Progenitor cell of endocrine pancreas (in vitro differentiated cells): ENCODE measurements at regions not wholly inside any gene's neighbourhood (a gene's known extent, or its start where the extent isn't known, plus 50 kb on each side); places are given as distances from the start of the nearest gene placed in this dataset.

ENCODE experiments used
- DNase-seq: peaks from one replicate; pipeline ENCODE4 v3.0.0; 2021; ENCODE audit warnings: low spot score; ENCODE audit not compliant: unreplicated experiment
- H3K27ac Mint-ChIP-seq: 2 replicates; pipeline ENCODE4 v1.8.0; 2021; ENCODE audit warnings: mild to moderate bottlenecking, moderate library complexity, mixed read lengths
- H3K27me3 Mint-ChIP-seq: 2 replicates; pipeline ENCODE4 v1.8.0; 2021; ENCODE audit warnings: mixed read lengths
- H3K36me3 Mint-ChIP-seq: 2 replicates; pipeline ENCODE4 v1.8.0; 2022; ENCODE audit warnings: mixed read lengths; ENCODE audit not compliant: insufficient read depth
- H3K4me1 Mint-ChIP-seq: 2 replicates; pipeline ENCODE4 v1.8.0; 2021; ENCODE audit warnings: low read depth, mixed read lengths
- H3K4me3 Mint-ChIP-seq: 2 replicates; pipeline ENCODE4 v1.8.0; 2021; ENCODE audit warnings: low read depth, mild to moderate bottlenecking, moderate library complexity, mixed read lengths
- H3K9me3 Mint-ChIP-seq: 2 replicates; pipeline ENCODE4 v1.8.0; 2021; ENCODE audit warnings: low read depth, mixed read lengths
- TF ChIP-seq, protein P1 (sequence below): fragments of 200-600 bp; sonication (generic); IDR thresholded peaks from one replicate; pipeline ENCODE4 v1.5.0; 2021; ENCODE audit warnings: antibody characterized with exemption, mild to moderate bottlenecking; ENCODE audit not compliant: unreplicated experiment

DNA sequence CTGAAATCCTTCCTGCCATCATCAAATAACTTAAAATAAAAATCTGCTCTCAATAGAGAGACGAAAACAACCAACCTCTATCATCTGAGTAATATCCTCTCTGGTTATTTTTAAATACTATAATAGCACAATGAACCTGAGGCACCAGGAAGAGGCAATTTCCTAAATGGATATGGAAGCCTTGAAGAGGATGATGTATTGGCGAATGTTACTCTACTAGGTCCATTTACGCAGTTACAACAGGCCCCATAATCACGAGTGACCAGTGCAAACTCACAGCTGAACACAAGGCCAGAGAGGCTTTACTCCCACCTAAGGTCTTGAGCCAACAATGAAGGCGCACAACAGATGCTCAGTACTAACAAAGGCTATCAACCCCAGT, 678.8 kb upstream of the NR3C2 start:
- no peak for DNase-seq
- H3K27me3 Mint-ChIP-seq = peaks cover 35% of the 10 kb centered on the region
- H3K36me3 Mint-ChIP-seq = no peaks in the 10 kb centered on the region
- TF ChIP-seq, protein P1, sequence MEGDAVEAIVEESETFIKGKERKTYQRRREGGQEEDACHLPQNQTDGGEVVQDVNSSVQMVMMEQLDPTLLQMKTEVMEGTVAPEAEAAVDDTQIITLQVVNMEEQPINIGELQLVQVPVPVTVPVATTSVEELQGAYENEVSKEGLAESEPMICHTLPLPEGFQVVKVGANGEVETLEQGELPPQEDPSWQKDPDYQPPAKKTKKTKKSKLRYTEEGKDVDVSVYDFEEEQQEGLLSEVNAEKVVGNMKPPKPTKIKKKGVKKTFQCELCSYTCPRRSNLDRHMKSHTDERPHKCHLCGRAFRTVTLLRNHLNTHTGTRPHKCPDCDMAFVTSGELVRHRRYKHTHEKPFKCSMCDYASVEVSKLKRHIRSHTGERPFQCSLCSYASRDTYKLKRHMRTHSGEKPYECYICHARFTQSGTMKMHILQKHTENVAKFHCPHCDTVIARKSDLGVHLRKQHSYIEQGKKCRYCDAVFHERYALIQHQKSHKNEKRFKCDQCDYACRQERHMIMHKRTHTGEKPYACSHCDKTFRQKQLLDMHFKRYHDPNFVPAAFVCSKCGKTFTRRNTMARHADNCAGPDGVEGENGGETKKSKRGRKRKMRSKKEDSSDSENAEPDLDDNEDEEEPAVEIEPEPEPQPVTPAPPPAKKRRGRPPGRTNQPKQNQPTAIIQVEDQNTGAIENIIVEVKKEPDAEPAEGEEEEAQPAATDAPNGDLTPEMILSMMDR = no peak
- H3K4me1 Mint-ChIP-seq = peaks cover 6% of the 10 kb centered on the region
- no peak overlapping the region for H3K27ac Mint-ChIP-seq
- H3K9me3 Mint-ChIP-seq = no peaks in the 10 kb centered on the region
- no peak overlapping the region for H3K4me3 Mint-ChIP-seq

DNA sequence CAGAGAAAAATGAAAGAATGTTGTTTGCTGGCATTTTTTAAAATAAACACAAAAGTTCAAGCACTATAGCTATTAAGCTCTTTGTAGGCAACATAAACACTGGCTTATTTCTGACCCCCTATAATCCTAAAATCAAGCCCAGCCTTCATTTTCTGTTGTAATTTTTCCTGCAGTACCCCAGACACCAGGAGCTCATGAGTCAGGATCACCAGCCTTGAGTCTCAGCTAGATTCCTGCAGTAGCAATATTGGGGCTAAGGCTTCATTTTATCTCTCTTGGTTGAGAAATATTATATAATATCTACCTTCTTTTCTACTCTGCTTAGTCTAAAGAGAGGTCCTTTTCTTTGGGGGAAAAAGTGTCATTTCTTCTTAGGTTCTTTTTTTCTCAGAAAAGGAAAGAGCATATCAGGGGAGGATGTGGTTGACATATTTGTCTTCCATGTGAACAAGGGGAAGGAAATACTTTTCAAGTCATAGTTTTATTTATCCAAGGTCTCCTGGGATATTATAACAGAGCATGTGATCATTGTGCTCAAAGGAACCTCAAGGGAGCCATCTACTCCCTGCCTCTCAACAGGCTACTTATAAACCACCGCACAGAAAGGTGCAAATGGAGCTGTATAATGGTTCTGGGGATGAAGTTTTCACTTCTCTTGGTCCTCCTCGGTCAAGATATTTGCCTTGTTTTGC, 678.3 kb upstream of the NR3C2 start:
- DNase-seq = no peak
- H3K27ac Mint-ChIP-seq = no peak overlapping the region
- TF ChIP-seq, protein P1 = no peak
- peaks cover 6% of the 10 kb centered on the region for H3K4me1 Mint-ChIP-seq
- H3K36me3 Mint-ChIP-seq = no peaks in the 10 kb centered on the region
- peaks cover 33% of the 10 kb centered on the region for H3K27me3 Mint-ChIP-seq
- no peaks in the 10 kb centered on the region for H3K9me3 Mint-ChIP-seq
- no peak overlapping the region for H3K4me3 Mint-ChIP-seq

DNA sequence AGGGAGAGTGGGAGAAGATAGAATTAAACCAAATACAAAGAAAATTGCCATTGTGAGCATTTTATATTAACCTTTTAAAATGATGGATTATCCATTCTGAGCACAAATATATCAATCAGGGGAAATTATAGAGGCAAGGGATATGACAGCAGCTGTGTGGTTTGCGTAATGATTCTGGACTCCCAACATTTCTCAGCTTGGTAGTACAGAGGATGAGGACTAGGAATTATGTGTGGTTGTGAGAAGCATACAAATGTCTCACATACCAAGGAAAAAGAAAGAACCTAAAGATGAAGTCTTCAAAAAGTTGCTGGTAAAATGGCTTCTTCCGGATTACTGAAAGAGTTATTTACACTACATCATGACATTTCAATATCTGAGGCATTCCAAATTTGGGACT, 674.6 kb upstream of the NR3C2 start:
- H3K36me3 Mint-ChIP-seq = no peaks in the 10 kb centered on the region
- no peak overlapping the region for H3K27ac Mint-ChIP-seq
- H3K27me3 Mint-ChIP-seq = peaks cover 27% of the 10 kb centered on the region
- H3K4me1 Mint-ChIP-seq = no peaks in the 10 kb centered on the region
- TF ChIP-seq, protein P1 = no peak
- H3K9me3 Mint-ChIP-seq = no peaks in the 10 kb centered on the region
- DNase-seq = no peak
- no peak overlapping the region for H3K4me3 Mint-ChIP-seq

DNA sequence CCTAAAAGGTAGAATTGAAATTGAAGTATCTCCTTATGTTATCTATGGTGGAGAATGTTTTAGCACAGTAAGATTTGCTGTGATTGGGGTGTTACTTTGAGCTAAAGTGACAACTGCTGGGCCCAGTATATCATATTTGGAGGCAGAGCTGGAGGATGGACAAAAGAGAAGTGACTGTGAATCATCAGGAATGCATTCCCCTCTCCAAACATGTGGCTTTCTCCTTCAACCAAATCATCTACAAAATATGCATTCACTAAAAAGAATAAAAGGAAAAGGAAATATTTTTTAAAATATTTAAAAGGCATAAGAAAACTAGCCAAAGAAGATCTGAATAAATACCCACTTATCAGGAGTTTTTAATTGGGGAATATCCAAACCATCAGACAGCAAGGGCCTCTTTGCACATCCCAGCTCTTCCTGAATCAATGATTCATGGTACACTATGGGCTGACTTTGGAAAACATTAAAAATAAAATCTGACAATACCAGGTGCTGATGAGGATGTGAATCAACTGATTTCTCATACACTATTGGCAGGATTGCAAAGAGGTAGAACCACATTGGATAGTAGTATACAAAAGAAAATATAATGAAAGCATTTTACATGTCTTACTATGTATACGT, 671.7 kb upstream of the NR3C2 start:
- Mint-ChIP-seq H3K27ac (no peak overlapping the region), H3K4me1 (no peaks in the 10 kb centered on the region), H3K36me3 (no peaks in the 10 kb centered on the region), H3K4me3 (no peak overlapping the region), H3K9me3 (peaks cover 4% of the 10 kb centered on the region), H3K27me3 (peaks cover 17% of the 10 kb centered on the region)
- no peak for DNase-seq
- TF ChIP-seq, protein P1 = no peak

DNA sequence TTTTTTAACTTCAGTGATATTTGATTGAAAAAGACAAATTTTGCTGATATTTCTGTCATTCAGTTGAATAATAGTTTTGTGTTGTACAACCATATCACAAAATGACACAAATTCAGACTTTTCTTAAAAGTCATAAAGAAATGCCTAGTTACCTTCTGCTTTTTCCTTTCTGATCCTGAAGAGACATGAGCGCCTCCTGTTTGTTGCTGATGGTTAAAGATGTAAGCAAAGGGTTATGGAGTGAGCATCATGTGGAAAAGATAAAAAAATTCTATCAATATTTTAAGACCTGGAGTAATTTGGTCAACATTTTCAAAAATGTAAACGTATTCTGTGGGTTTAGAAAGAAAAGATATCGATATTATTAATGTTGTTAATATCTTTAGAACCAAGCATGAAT, 669.9 kb upstream of the NR3C2 start:
- DNase-seq = no peak
- Mint-ChIP-seq H3K4me3 (no peak overlapping the region), H3K27ac (no peak overlapping the region), H3K4me1 (no peaks in the 10 kb centered on the region), H3K36me3 (no peaks in the 10 kb centered on the region), H3K9me3 (peaks cover 4% of the 10 kb centered on the region), H3K27me3 (peaks cover 17% of the 10 kb centered on the region)
- TF ChIP-seq, protein P1 = no peak
